H9 (cell line): ENCODE measurements at regions not wholly inside any gene's neighbourhood (a gene's known extent, or its start where the extent isn't known, plus 50 kb on each side); places are given as distances from the start of the nearest gene placed in this dataset.
"Not testable (repeated sequence)": the region's sequence is repeated elsewhere in the genome, so short reads cannot be mapped to it uniquely, and the experiment has no call there.

ENCODE experiments used
- DNase-seq: peaks from one replicate; pipeline ENCODE4 v3.0.0-alpha.2; 2017
- H2AFZ ChIP-seq: one replicate; pipeline ENCODE4 v1.6.1; 2013; ENCODE audit warnings: mild to moderate bottlenecking, low read length, control low read depth, moderate library complexity
- H2AK5ac ChIP-seq: 2 replicates; pipeline ENCODE4 v1.6.1; 2013; ENCODE audit warnings: low read length, control low read depth, mixed read lengths; ENCODE audit not compliant: insufficient read length
- H2BK120ac ChIP-seq: one replicate; pipeline ENCODE4 v1.6.1; 2013; ENCODE audit warnings: low read depth, mild to moderate bottlenecking, low read length, control low read depth, inconsistent platforms; ENCODE audit not compliant: poor library complexity, severe bottlenecking
- H2BK12ac ChIP-seq: 2 replicates; pipeline ENCODE4 v1.6.1; 2013; ENCODE audit warnings: low read length, control low read depth, mixed read lengths, low read depth; ENCODE audit not compliant: insufficient read length
- H2BK15ac ChIP-seq: 2 replicates; pipeline ENCODE4 v1.6.1; 2013; ENCODE audit warnings: low read depth, low read length, control low read depth
- H2BK20ac ChIP-seq: one replicate; pipeline ENCODE4 v1.6.1; 2013; ENCODE audit warnings: low read depth, mild to moderate bottlenecking, low read length, control low read depth, inconsistent platforms; ENCODE audit not compliant: poor library complexity, severe bottlenecking
- H2BK5ac ChIP-seq: 2 replicates; pipeline ENCODE4 v1.6.1; 2013; ENCODE audit warnings: low read length, control low read depth, mixed read lengths; ENCODE audit not compliant: insufficient read length
- H3K14ac ChIP-seq: 2 replicates; pipeline ENCODE4 v1.6.1; 2013; ENCODE audit warnings: low read length, control low read depth; ENCODE audit not compliant: insufficient read depth
- H3K18ac ChIP-seq: 2 replicates; pipeline ENCODE4 v1.6.1; 2013; ENCODE audit warnings: low read depth, mild to moderate bottlenecking, mixed read lengths, low read length, control low read depth; ENCODE audit not compliant: insufficient read length
- H3K23ac ChIP-seq: 2 replicates; pipeline ENCODE4 v1.6.1; 2013; ENCODE audit warnings: low read length, control low read depth, mixed read lengths, low read depth; ENCODE audit not compliant: insufficient read length
- H3K23me2 ChIP-seq: 2 replicates; pipeline ENCODE4 v1.6.1; 2013; ENCODE audit warnings: low read depth, mild to moderate bottlenecking, mixed read lengths, low read length, control low read depth; ENCODE audit not compliant: insufficient read length, poor library complexity, severe bottlenecking
- H3K27ac ChIP-seq: 2 replicates; pipeline ENCODE4 v1.5.1; 2013; ENCODE audit warnings: low read length, control low read depth, mixed read lengths, low read depth; ENCODE audit not compliant: insufficient read length
- H3K27me3 ChIP-seq: 2 replicates; pipeline ENCODE4 v1.6.1; 2013; ENCODE audit warnings: low read length, control low read depth, inconsistent platforms; ENCODE audit not compliant: insufficient read depth
- H3K4ac ChIP-seq: 2 replicates; pipeline ENCODE4 v1.6.1; 2013; ENCODE audit warnings: low read depth, mild to moderate bottlenecking, control low read depth, inconsistent platforms, low read length, moderate library complexity
- H3K4me1 ChIP-seq: 2 replicates; pipeline ENCODE4 v1.6.1; 2013; ENCODE audit warnings: low read length, control low read depth, inconsistent platforms; ENCODE audit not compliant: insufficient read depth
- H3K4me2 ChIP-seq: 2 replicates; pipeline ENCODE4 v1.6.1; 2013; ENCODE audit warnings: low read length, control low read depth, mixed read lengths; ENCODE audit not compliant: insufficient read length, insufficient read depth
- H3K56ac ChIP-seq: 2 replicates; pipeline ENCODE4 v1.6.1; 2013; ENCODE audit warnings: low read depth, mild to moderate bottlenecking, mixed read lengths, low read length, control low read depth; ENCODE audit not compliant: insufficient read length
- H3K79me1 ChIP-seq: 2 replicates; pipeline ENCODE4 v1.6.1; 2013; ENCODE audit warnings: low read depth, mild to moderate bottlenecking, moderate library complexity, low read length, control low read depth, inconsistent platforms; ENCODE audit not compliant: insufficient read depth, poor library complexity, severe bottlenecking
- H3K79me2 ChIP-seq: 2 replicates; pipeline ENCODE4 v1.6.1; 2013; ENCODE audit warnings: low read length, control low read depth, inconsistent platforms; ENCODE audit not compliant: insufficient read depth
- H3K9ac ChIP-seq: 2 replicates; pipeline ENCODE4 v1.6.1; 2013; ENCODE audit warnings: low read length, control low read depth, mixed read lengths; ENCODE audit not compliant: insufficient read length; ENCODE audit errors: extremely low read depth
- H3K9me3 ChIP-seq: one replicate; pipeline ENCODE4 v1.6.1; 2013; ENCODE audit warnings: low read depth, low read length, inconsistent platforms; ENCODE audit not compliant: control insufficient read depth
- H3T11ph ChIP-seq: one replicate; pipeline ENCODE4 v1.6.1; 2013; ENCODE audit warnings: mild to moderate bottlenecking, low read length, control low read depth, inconsistent platforms
- H4K20me1 ChIP-seq: one replicate; pipeline ENCODE4 v1.6.1; 2013; ENCODE audit not compliant: control insufficient read depth, insufficient read length, insufficient read depth
- H4K5ac ChIP-seq: 2 replicates; pipeline ENCODE4 v1.6.1; 2013; ENCODE audit warnings: low read depth, mild to moderate bottlenecking, mixed read lengths, low read length, control low read depth; ENCODE audit not compliant: insufficient read length
- H4K8ac ChIP-seq: replicated peaks from 2 replicates; pipeline ENCODE4 v1.6.1; 2013; ENCODE audit warnings: low read length, control low read depth, mixed read lengths, low read depth; ENCODE audit not compliant: insufficient read length
- H4K91ac ChIP-seq: 2 replicates; pipeline ENCODE4 v1.6.1; 2013; ENCODE audit warnings: low read depth, mild to moderate bottlenecking, moderate library complexity, mixed read lengths, low read length, control low read depth; ENCODE audit not compliant: insufficient read length
- H3K27ac Mint-ChIP-seq, 3 experiments: 2 replicates in 2 of 3; 3 replicates in 1 of 3; pipeline ENCODE4 v1.8.0; 2020 to 2021; ENCODE audit warnings: mixed read lengths in 3 of 3, mild to moderate bottlenecking in 1 of 3, moderate library complexity in 1 of 3
- H3K27me3 Mint-ChIP-seq: 2 replicates; pipeline ENCODE4 v1.8.0; 2021; ENCODE audit warnings: low read depth, mild to moderate bottlenecking, moderate library complexity, mixed read lengths
- H3K36me3 Mint-ChIP-seq, 3 experiments: 2 replicates in 2 of 3; 3 replicates in 1 of 3; pipeline ENCODE4 v1.8.0; 2020 to 2021; ENCODE audit warnings: low read depth in 3 of 3, mixed read lengths in 3 of 3; ENCODE audit not compliant: insufficient read depth in 1 of 3
- H3K4me1 Mint-ChIP-seq, 2 experiments: 2 replicates each; pipeline ENCODE4 v1.8.0; 2020; ENCODE audit warnings: mixed read lengths in 2 of 2
- H3K4me3 Mint-ChIP-seq, 2 experiments: 2 replicates in 1 of 2; 3 replicates in 1 of 2; pipeline ENCODE4 v1.8.0; 2020 to 2021; ENCODE audit warnings: mild to moderate bottlenecking in 2 of 2, mixed read lengths in 2 of 2, moderate library complexity in 1 of 2
- H3K9me3 Mint-ChIP-seq, 2 experiments: 2 replicates in 1 of 2; 3 replicates in 1 of 2; pipeline ENCODE4 v1.8.0; 2020; ENCODE audit warnings: mild to moderate bottlenecking in 2 of 2, mixed read lengths in 2 of 2, moderate library complexity in 1 of 2
- WGBS: extraction: QIAGEN DNeasy Blood & Tissue Kit; methylation state at CpG from one replicate; pipeline ENCODE4 v1.1.7; 2013; ENCODE audit warnings: missing lambda C conversion rate, low lambda C conversion rate, mixed read lengths; ENCODE audit not compliant: insufficient read length; ENCODE audit errors: extremely low coverage; 5-methylcytosine and 5-hydroxymethylcytosine counted together
- TF ChIP-seq, protein P1 (sequence below): fragments of 200-600 bp; sonication (generic); conservative IDR thresholded peaks from 3 replicates; pipeline ENCODE4 v1.8.0; 2021; ENCODE audit warnings: antibody characterized with exemption, mild to moderate bottlenecking

DNA sequence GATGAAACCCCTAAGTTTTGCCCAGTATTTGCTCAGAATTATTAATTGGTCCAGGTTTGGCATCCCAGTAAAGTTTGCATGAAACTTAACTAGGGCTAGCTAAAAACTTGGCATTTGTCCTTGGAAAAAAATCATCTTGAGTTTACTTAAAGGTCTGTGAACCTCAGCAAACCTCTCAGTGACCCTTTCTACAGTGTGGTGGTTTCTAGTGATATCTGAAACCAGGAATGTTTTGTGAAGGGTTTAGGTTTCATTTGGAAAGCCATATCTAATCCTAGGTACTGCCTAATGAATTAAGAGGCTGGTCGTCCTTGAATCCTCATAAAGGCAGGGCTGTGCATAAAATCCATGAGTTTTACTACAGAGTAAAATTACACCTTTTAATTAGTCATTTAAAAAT, 218.5 kb upstream of the ANKRD50 start:
- H4K5ac ChIP-seq, result no peak overlapping the region
- no peak overlapping the region for H3K27ac ChIP-seq
- H2BK15ac ChIP-seq, result no peak overlapping the region
- H2BK20ac ChIP-seq, result no peak overlapping the region
- H3K27me3 ChIP-seq, result no peaks in the 10 kb centered on the region
- H2BK120ac ChIP-seq, result no peak overlapping the region
- no peak overlapping the region; the same call in 1 of the 2 replicates for H3K14ac ChIP-seq
- H3T11ph ChIP-seq, result no peak overlapping the region
- H3K9me3 ChIP-seq, result no peaks in the 10 kb centered on the region
- H3K4me1 Mint-ChIP-seq, result peaks cover 6 to 7% of the 10 kb centered on the region in 2 experiments
- H2AK5ac ChIP-seq, result no peak overlapping the region
- no peaks in the 10 kb centered on the region for H3K4me1 ChIP-seq
- no peaks in the 10 kb centered on the region for H4K20me1 ChIP-seq
- no peak overlapping the region for H3K56ac ChIP-seq
- H3K79me2 ChIP-seq, result no peaks in the 10 kb centered on the region
- no peak overlapping the region for H3K23ac ChIP-seq
- no peak overlapping the region for H4K8ac ChIP-seq
- DNase-seq, result no peak
- no CpG with 5 or more reads among the region's 1 CpG for WGBS
- no peaks in the 10 kb centered on the region for H3K27me3 Mint-ChIP-seq
- H2BK12ac ChIP-seq, result no peak overlapping the region
- no peak overlapping the region for H3K4me2 ChIP-seq
- H3K79me1 ChIP-seq, result no peaks in the 10 kb centered on the region
- no peak overlapping the region for H3K27ac Mint-ChIP-seq
- no peak overlapping the region for H2AFZ ChIP-seq
- no peaks in the 10 kb centered on the region for H3K36me3 Mint-ChIP-seq
- no peak overlapping the region for H2BK5ac ChIP-seq
- H3K9ac ChIP-seq, result no peak overlapping the region
- H3K4me3 Mint-ChIP-seq, result no peak overlapping the region
- TF ChIP-seq, protein P1, sequence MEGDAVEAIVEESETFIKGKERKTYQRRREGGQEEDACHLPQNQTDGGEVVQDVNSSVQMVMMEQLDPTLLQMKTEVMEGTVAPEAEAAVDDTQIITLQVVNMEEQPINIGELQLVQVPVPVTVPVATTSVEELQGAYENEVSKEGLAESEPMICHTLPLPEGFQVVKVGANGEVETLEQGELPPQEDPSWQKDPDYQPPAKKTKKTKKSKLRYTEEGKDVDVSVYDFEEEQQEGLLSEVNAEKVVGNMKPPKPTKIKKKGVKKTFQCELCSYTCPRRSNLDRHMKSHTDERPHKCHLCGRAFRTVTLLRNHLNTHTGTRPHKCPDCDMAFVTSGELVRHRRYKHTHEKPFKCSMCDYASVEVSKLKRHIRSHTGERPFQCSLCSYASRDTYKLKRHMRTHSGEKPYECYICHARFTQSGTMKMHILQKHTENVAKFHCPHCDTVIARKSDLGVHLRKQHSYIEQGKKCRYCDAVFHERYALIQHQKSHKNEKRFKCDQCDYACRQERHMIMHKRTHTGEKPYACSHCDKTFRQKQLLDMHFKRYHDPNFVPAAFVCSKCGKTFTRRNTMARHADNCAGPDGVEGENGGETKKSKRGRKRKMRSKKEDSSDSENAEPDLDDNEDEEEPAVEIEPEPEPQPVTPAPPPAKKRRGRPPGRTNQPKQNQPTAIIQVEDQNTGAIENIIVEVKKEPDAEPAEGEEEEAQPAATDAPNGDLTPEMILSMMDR, result no peak
- H3K9me3 Mint-ChIP-seq, result no peaks in the 10 kb centered on the region
- H3K18ac ChIP-seq, result no peak overlapping the region
- H4K91ac ChIP-seq, result no peak overlapping the region
- H3K23me2 ChIP-seq, result no peaks in the 10 kb centered on the region
- no peak overlapping the region for H3K4ac ChIP-seq

DNA sequence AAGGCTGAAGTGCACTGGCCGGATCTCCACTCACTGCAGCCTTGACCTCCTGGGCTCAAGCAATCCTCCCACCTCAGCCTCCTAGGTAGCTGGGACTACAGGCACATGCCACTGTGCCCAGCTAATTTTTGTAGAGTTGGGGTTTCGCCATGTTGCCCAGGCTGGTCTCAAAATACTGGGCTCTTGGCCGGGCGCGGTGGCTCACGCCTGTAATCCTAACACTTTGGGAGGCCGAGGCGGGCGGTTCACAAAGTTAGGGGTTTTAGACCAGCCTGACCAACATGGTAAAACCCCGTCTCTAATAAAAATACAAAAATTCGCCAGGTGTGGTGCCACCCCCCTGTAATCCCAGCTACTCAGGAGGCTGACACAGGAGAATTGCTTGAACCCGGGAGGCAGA, 210.2 kb upstream of the ANKRD50 start:
- H2BK12ac ChIP-seq, H3K23me2 ChIP-seq, H2BK120ac ChIP-seq, H4K91ac ChIP-seq, H3K4me1 Mint-ChIP-seq, H4K5ac ChIP-seq, H4K20me1 ChIP-seq, H3K4me2 ChIP-seq, H2BK15ac ChIP-seq, H3K9ac ChIP-seq, H3K23ac ChIP-seq, H3K14ac ChIP-seq, H3K79me2 ChIP-seq, H4K8ac ChIP-seq, H3K4me3 Mint-ChIP-seq, H3K4ac ChIP-seq, H3K9me3 ChIP-seq, H2AFZ ChIP-seq, H3K18ac ChIP-seq, H3K36me3 Mint-ChIP-seq, H3K27ac Mint-ChIP-seq, H3K79me1 ChIP-seq, H3K9me3 Mint-ChIP-seq, H2BK5ac ChIP-seq, H3K27ac ChIP-seq, DNase-seq, H3K4me1 ChIP-seq, H3K56ac ChIP-seq, H2BK20ac ChIP-seq, H2AK5ac ChIP-seq, H3K27me3 Mint-ChIP-seq, H3K27me3 ChIP-seq, H3T11ph ChIP-seq: not testable (repeated sequence)
- no CpG with 5 or more reads among the region's 12 CpGs for WGBS
